HFFc6 (cell line): ENCODE measurements at regions not wholly inside any gene's neighbourhood (a gene's known extent, or its start where the extent isn't known, plus 50 kb on each side); places are given as distances from the start of the nearest gene placed in this dataset.

Source experiments
- DNase-seq: peaks from one replicate; pipeline ENCODE4 v3.0.0-alpha.2; 2018
- H3K27ac Mint-ChIP-seq: 2 replicates; pipeline ENCODE4 v1.8.0; 2020; ENCODE audit warnings: mild to moderate bottlenecking, mixed read lengths
- H3K27me3 Mint-ChIP-seq: 2 replicates; pipeline ENCODE4 v1.8.0; 2021; ENCODE audit warnings: mild to moderate bottlenecking, moderate library complexity, mixed read lengths; ENCODE audit not compliant: insufficient read depth
- H3K36me3 Mint-ChIP-seq: 2 replicates; pipeline ENCODE4 v1.8.0; 2021; ENCODE audit warnings: low read depth, mixed read lengths
- H3K4me1 Mint-ChIP-seq: 2 replicates; pipeline ENCODE4 v1.8.0; 2020; ENCODE audit warnings: low read depth, mixed read lengths
- H3K4me3 Mint-ChIP-seq: 2 replicates; pipeline ENCODE4 v1.8.0; 2020; ENCODE audit warnings: mild to moderate bottlenecking, moderate library complexity, mixed read lengths
- H3K9me3 Mint-ChIP-seq: 2 replicates; pipeline ENCODE4 v1.8.0; 2020; ENCODE audit warnings: mild to moderate bottlenecking, mixed read lengths
- TF ChIP-seq, protein P1 (sequence below): fragments of 200-600 bp; sonication (generic); IDR thresholded peaks from 2 replicates; pipeline ENCODE4 v1.5.0; 2021; ENCODE audit warnings: antibody characterized with exemption, mild to moderate bottlenecking

- H3K36me3 Mint-ChIP-seq = no peaks in the 10 kb centered on the region
- no peak overlapping the region for H3K27ac Mint-ChIP-seq
- H3K9me3 Mint-ChIP-seq = peaks cover 9% of the 10 kb centered on the region; the same call in 1 of the 2 replicates
- TF ChIP-seq, protein P1, sequence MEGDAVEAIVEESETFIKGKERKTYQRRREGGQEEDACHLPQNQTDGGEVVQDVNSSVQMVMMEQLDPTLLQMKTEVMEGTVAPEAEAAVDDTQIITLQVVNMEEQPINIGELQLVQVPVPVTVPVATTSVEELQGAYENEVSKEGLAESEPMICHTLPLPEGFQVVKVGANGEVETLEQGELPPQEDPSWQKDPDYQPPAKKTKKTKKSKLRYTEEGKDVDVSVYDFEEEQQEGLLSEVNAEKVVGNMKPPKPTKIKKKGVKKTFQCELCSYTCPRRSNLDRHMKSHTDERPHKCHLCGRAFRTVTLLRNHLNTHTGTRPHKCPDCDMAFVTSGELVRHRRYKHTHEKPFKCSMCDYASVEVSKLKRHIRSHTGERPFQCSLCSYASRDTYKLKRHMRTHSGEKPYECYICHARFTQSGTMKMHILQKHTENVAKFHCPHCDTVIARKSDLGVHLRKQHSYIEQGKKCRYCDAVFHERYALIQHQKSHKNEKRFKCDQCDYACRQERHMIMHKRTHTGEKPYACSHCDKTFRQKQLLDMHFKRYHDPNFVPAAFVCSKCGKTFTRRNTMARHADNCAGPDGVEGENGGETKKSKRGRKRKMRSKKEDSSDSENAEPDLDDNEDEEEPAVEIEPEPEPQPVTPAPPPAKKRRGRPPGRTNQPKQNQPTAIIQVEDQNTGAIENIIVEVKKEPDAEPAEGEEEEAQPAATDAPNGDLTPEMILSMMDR = no peak
- DNase-seq = no peak
- no peaks in the 10 kb centered on the region for H3K4me1 Mint-ChIP-seq
- H3K4me3 Mint-ChIP-seq = no peak overlapping the region
- no peaks in the 10 kb centered on the region; the same call in 1 of the 2 replicates for H3K27me3 Mint-ChIP-seq
Measured at GRCh38 chr5:88999853-89000252, 116.9 kb upstream of the MEF2C start.

GRCh38 chr5:88997937-88998336 is 115.0 kb upstream of the MEF2C start:
- Mint-ChIP-seq H3K27ac (no peak overlapping the region), H3K9me3 (peaks cover 7% of the 10 kb centered on the region; the same call in 1 of the 2 replicates), H3K4me3 (no peak overlapping the region), H3K36me3 (no peaks in the 10 kb centered on the region), H3K4me1 (no peaks in the 10 kb centered on the region), H3K27me3 (no peaks in the 10 kb centered on the region; the same call in 1 of the 2 replicates)
- TF ChIP-seq, protein P1 = no peak
- DNase-seq = no peak

GRCh38 chr5:88984040-88984439 is 101.1 kb upstream of the MEF2C start:
- no peaks in the 10 kb centered on the region for H3K9me3 Mint-ChIP-seq
- H3K4me3 Mint-ChIP-seq = no peak overlapping the region
- no peaks in the 10 kb centered on the region for H3K36me3 Mint-ChIP-seq
- H3K4me1 Mint-ChIP-seq = no peaks in the 10 kb centered on the region
- H3K27me3 Mint-ChIP-seq = no peaks in the 10 kb centered on the region
- TF ChIP-seq, protein P1 = no peak
- DNase-seq = no peak
- H3K27ac Mint-ChIP-seq = no peak overlapping the region

- Mint-ChIP-seq H3K4me1 (no peaks in the 10 kb centered on the region), H3K4me3 (no peak overlapping the region), H3K36me3 (no peaks in the 10 kb centered on the region), H3K9me3 (no peaks in the 10 kb centered on the region), H3K27ac (no peak overlapping the region), H3K27me3 (no peaks in the 10 kb centered on the region; the same call in 1 of the 2 replicates)
- TF ChIP-seq, protein P1 = no peak
- no peak for DNase-seq
Measured at GRCh38 chr5:88979726-88980125, 96.7 kb upstream of the MEF2C start.

- H3K27me3 Mint-ChIP-seq = no peaks in the 10 kb centered on the region; the same call in 1 of the 2 replicates
- H3K4me3 Mint-ChIP-seq = no peak overlapping the region
- TF ChIP-seq, protein P1 = no peak
- no peaks in the 10 kb centered on the region for H3K9me3 Mint-ChIP-seq
- H3K36me3 Mint-ChIP-seq = no peaks in the 10 kb centered on the region
- H3K4me1 Mint-ChIP-seq = no peaks in the 10 kb centered on the region
- no peak overlapping the region for H3K27ac Mint-ChIP-seq
- no peak for DNase-seq
Measured at GRCh38 chr5:88979244-88979643, 96.3 kb upstream of the MEF2C start.

DNA sequence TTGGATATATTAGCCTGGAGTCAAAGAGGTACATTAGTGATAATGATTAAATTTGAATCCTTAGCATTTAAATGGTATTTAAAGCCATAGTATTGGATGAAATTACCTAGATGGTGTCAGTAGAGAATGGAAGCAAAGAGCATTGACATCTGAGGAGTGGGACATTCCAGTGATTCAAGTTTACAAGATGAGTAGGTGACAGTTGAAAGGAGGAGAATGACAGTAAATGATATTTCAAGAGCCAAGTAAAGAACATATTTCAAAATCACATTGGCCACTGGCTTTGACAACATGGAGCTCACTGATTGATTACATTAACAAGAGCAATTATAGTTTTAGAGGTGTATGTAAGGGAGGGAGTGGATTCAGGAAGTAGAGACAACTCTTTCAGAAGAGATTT is 93.9 kb upstream of the MEF2C start:
- Mint-ChIP-seq H3K4me3 (no peak overlapping the region), H3K27ac (no peak overlapping the region)
- TF ChIP-seq, protein P1 = no peak

More for the DNA sequence above, 93.9 kb upstream of the MEF2C start:
- Mint-ChIP-seq H3K36me3 (no peaks in the 10 kb centered on the region), H3K9me3 (no peaks in the 10 kb centered on the region), H3K4me1 (no peaks in the 10 kb centered on the region), H3K27me3 (no peaks in the 10 kb centered on the region; the same call in 1 of the 2 replicates)
- DNase-seq = no peak
